HG03159 (cell line): ENCODE measurements at regions not wholly inside any gene's neighbourhood (a gene's known extent, or its start where the extent isn't known, plus 50 kb on each side); places are given as distances from the start of the nearest gene placed in this dataset.

Source experiments
- ATAC-seq: cut with Tn5 transposase; IDR thresholded peaks from one replicate; pipeline ENCODE4 v1.9.1; 2021; ENCODE audit warnings: mild to moderate bottlenecking, moderate library complexity; ENCODE audit not compliant: unreplicated experiment

- no peak for ATAC-seq
Observed at GRCh38 chrX:124280294-124280902, 52.1 kb upstream of the TEX13D start.

GRCh38 chrX:124282580-124282979 is 49.9 kb upstream of the TEX13D start:
- no peak for ATAC-seq
